ENCODE measurements at regions not wholly inside any gene's neighbourhood (a gene's known extent, or its start where the extent isn't known, plus 50 kb on each side); places are given as distances from the start of the nearest gene placed in this dataset.

GRCh38 chrX:42697544-42697943 lies 80.4 kb downstream of the PPP1R2C start:
- TF ChIP-seq CTCF (IDR thresholded peaks at IDR 0.05; ENCODE audit: low read depth, low read length, poor library complexity, severe bottlenecking) (no peak), EZH2phosphoT487 (IDR thresholded peaks at IDR 0.05; ENCODE audit: borderline replicate concordance, low read length) (no peak)
